Gastrocnemius medialis (tissue), 4 donors: ENCODE measurements at regions not wholly inside any gene's neighbourhood (a gene's known extent, or its start where the extent isn't known, plus 50 kb on each side); places are given as distances from the start of the nearest gene placed in this dataset.

Experiments used
- CTCF ChIP-seq, 5 experiments: fragments of 450-650 bp in 3 of 5; fragments of 200-600 bp in 2 of 5; sonication (generic) in 2 of 5; IDR thresholded peaks in 4 of 5; conservative IDR thresholded peaks in 1 of 5; 1 replicate in 4 of 5; 2 replicates in 1 of 5; pipeline ENCODE4 v1.5.1; 2016 to 2019; ENCODE audit warnings: antibody characterized with exemption in 5 of 5, mild to moderate bottlenecking in 3 of 5, moderate library complexity in 3 of 5
- POLR2A ChIP-seq, 2 donors: fragments of 450-650 bp; IDR thresholded peaks; one replicate each; pipeline ENCODE4 v1.6.1; 2017; ENCODE audit warnings: antibody characterized with exemption in 2 of 2, mild to moderate bottlenecking in 2 of 2, moderate library complexity in 2 of 2

- TF ChIP-seq CTCF (IDR thresholded peaks at IDR 0.05 in 4 of 5, conservative IDR thresholded peaks at IDR 0.05 in 1 of 5) (no peak), POLR2A (IDR thresholded peaks at IDR 0.05) (no peak)
These were observed 511.9 kb downstream of the CCDC171 start for GRCh38 chr9:16064771-16065170.
